DMS 273 (cell line): ENCODE measurements at regions not wholly inside any gene's neighbourhood (a gene's known extent, or its start where the extent isn't known, plus 50 kb on each side); places are given as distances from the start of the nearest gene placed in this dataset.
"Not testable (repeated sequence)": the region's sequence is repeated elsewhere in the genome, so short reads cannot be mapped to it uniquely, and the experiment has no call there.

Experiments
- DNase-seq: peaks from one replicate; lab custom pipeline; 2025; ENCODE audit not compliant: unreplicated experiment; lab: John Stamatoyannopoulos, UW

- DNase-seq: no peak
Observed at GRCh38 chr7:115574681-115575291, 455.8 kb downstream of the TFEC start.

DNA sequence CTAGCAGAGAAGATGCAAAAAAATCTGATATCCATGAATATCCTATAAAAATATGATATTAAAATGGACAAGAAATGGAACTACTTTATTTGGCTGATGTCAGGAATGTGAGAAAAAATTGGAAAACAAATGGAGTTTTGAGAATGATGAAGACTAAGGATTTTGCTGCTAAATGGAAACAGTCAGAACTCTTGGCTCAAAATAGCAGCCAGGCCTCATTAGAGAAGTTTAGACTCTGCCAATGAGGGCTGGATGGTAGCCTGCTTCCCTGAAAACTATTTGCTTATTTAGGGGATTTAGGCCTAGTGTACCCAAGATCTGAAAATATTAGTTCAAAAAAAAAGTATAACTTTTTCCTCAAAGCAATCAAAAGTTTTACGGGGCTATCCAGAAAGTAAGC, 458.5 kb downstream of the TFEC start:
- DNase-seq: no peak

- DNase-seq: no peak
Observed at GRCh38 chr7:115561335-115562110, 469.0 kb downstream of the TFEC start.

DNA sequence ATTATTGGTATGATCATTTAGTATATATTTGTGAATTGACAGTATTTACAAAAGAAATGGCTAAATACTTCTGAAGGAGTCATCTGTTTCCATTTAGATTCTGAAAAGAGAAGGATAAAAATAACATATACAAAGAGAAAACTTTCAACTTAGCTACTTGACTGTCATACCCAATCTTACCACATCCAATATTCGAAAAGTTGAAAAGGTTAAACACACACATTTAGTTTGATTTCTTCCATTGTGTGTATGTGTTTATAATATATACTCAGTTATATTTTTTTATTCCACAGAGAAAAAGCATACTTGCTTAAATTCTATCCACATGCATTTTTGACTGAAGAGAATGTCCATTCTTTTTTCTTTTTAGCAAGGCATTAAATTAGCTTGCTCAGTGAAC, 470.7 kb downstream of the TFEC start:
- no peak for DNase-seq

- DNase-seq: no peak
Observed at GRCh38 chr7:115558161-115558560, 472.4 kb downstream of the TFEC start.

GRCh38 chr7:115557296-115557695, 473.3 kb downstream of the TFEC start:
- not testable (repeated sequence) for DNase-seq

- no peak for DNase-seq
Observed at GRCh38 chr7:115552766-115553165, 477.8 kb downstream of the TFEC start.

GRCh38 chr7:115549910-115550309, 480.7 kb downstream of the TFEC start:
- no peak for DNase-seq

DNA sequence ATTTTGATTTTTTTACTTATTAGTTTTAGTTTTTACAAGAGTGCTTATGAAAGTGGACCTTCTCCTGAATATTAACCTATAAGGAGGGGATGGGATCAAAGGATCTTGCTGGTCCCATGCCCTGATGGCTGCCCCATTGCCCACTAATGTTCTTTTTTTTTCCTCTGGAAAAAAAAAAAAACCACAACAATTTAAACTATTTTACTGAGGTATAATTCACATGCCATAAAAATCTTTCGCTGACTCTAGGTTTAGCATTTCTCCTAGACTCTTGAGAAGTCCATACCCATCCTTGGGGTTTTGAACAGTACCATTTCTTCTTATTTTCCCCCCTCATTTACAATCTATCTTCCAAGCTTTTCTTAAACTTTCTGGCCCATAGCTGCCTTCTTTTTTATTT, 481.8 kb downstream of the TFEC start:
- no peak for DNase-seq

GRCh38 chr7:115546790-115547189, 483.8 kb downstream of the TFEC start:
- DNase-seq: no peak

DNA sequence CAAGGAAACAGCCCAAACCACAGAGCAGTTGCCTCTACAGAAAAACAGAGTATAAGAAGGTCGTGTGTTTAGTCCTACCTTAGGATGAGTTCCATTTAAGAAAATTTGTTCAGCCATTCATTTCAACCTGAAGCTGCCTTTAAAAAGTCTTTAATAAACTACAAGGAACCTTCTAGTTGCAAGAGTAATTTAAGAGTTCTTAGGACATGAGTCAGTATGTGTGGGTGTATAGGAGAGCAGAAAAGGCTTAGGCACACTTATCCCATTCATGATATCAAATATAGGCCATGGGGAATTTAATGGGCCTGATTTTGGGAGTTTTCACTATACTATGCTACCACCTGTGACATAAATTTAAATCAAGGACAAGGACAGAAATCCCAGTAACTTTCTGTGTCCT, 496.8 kb downstream of the TFEC start:
- DNase-seq: no peak

GRCh38 chr7:115526278-115526677, 504.3 kb downstream of the TFEC start:
- DNase-seq: no peak

GRCh38 chr7:115522174-115522573, 508.4 kb downstream of the TFEC start:
- no peak for DNase-seq

- no peak for DNase-seq
Observed at GRCh38 chr7:115516341-115516740, 514.2 kb downstream of the TFEC start.

GRCh38 chr7:115511330-115511729, 519.2 kb downstream of the TFEC start:
- DNase-seq: no peak

DNA sequence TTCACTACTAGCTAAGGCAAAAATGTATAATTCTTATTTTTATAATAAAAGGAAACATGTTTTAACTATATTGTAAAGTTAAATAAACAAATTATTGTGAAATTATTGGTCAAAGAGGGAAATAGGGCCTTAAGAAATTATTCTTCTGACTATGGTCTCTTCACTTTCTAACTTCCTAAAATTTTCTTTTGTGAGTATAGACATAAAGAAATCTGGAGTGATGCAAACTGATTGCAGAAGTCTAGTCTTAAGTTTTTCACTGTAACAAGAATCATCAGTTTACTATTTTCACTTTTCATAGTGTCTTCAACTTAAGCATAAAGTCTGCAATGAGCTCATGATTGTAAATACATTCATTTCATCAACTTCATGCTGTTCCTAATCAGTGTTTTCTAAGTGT, 525.4 kb downstream of the TFEC start:
- no peak for DNase-seq

- no peak for DNase-seq
Observed at GRCh38 chr7:115499956-115500355, 530.6 kb downstream of the TFEC start.

GRCh38 chr7:115496006-115496405, 534.6 kb downstream of the TFEC start:
- DNase-seq: no peak

DNA sequence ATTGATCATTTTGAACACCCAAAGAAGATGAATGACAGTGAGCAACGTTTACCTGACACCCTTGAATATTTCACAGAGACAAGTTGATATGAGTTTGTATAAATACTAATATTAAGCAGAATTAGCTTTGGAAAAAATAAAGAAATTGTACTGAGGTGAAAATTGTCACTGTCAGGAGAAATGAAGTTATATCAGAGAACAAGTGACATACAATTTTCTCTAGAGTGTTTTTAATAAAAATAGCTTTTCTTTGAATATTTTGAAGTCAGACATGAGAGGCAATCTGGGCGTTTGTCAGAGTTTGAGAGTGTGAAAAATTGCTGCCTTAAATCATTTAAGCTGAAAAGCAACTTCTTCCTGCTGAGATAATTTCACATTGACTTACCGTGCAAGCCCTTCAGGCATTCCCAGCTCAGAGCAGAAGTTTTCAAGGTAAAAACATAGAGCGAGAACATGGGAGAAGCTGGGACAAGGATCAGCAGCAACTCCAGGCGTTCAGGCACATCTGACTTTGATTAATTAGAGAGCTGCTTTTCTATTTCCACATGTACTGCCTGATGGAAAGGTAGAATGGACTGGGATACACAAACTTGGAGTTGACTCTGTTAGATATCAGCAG, 535.9 kb downstream of the TFEC start:
- DNase-seq: no peak

DNA sequence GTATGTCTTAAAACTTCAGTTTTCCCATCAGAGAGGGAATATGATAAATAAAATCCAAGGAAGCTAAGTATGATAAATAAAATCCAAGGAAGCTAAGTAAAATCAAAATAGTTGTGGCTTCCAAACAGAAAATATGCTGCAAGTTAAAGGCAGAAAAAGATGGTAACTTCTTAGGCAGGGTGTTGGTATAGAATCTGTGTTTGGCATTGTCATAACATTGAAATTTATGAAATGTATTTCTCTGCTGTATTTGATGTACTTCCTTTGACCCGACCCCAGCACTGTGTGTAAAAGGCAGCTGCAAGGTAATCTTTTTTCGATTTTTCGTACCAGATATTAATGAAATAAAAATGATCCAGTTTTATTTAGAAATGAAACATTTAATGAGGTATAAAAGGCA, 537.2 kb downstream of the TFEC start:
- no peak for DNase-seq

DNA sequence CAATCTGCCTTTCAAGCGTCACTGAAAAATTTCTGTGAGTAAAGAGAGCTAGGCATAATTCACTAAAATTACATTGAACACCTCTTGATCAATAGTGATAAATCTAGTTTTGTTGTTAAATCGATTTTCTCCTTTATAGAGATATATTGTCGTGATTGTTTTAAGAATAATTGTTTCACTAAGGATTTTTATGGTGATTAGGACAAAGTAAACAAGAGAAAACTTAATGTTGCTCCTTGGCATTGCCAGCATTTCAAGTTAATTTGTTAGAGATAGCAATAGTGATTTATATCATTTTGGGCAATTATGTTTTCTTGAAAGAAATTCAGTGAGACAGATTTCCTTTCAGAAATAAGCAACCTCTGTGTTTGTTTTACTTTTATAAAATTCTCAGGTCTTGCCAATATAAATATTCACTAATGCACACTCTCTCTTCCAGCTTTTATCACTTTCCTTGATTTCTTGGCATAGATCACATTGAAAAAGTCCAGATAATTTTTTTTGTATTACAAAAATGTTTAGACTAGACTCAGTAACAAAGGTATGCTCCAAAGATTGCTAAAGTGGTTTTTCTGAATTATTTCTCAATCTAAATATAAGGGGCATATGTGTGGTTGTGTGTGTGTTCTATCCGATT, 538.7 kb downstream of the TFEC start:
- no peak for DNase-seq

DNA sequence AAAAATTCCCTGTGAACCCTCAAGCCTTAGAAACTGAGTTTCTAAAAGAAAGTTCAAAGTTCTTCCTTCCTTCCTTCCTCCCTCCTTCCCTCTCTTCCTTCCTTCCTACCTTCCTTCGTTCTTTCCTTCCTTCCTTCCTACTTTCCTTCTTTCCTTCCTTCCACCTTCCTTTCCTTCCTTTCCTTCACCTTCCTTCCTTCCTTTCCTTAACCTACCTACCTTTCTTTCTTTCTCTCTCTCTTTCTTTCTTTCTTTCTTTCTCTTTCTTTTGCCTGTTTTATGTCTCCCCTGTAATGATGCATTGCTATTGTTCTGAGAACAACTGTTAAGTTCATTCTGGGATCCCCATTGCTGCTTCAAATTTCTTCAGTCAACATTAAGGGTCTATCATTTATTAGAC, 551.1 kb downstream of the TFEC start:
- no peak for DNase-seq
